ENCODE measurements at regions not wholly inside any gene's neighbourhood (a gene's known extent, or its start where the extent isn't known, plus 50 kb on each side); places are given as distances from the start of the nearest gene placed in this dataset.
"Not testable (repeated sequence)": the region's sequence is repeated elsewhere in the genome, so short reads cannot be mapped to it uniquely, and the experiment has no call there.

DNA sequence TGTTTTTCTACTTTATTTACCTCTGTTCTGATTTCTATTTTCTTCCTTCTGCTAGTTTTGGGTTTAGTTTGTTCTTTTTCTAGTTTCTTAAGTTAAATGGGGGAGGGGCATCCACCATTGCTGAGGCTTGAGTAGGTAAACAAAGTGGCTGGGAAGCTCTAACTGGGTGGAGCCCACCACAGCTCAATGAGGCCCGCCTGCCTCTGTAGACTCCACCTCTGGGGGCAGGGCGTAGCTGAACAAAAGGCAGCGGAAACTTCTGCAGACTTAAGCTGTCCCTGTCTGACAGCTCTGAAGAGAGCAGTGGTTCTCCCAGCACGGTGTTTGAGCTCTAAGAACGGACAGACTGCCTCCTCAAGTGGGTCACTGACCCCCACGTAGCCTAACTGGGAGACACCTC, 316.7 kb downstream of the RPLP1 start:
- H3K4me3 ChIP-seq (ENCODE audit: low read depth, low read length); H3K4me1 ChIP-seq (ENCODE audit: control insufficient read depth, insufficient read depth, low read length); H3K27me3 ChIP-seq (ENCODE audit: control insufficient read depth, insufficient read depth, low read length); H3K27ac ChIP-seq (ENCODE audit: low read depth, low read length); H3K9me3 ChIP-seq (ENCODE audit: control insufficient read depth, insufficient read depth, low read depth, low read length); H3K9ac ChIP-seq (ENCODE audit: low read length); H3K36me3 ChIP-seq (ENCODE audit: control insufficient read depth, insufficient read depth, low read length): not testable (repeated sequence)

GRCh38 chr15:69774258-69774657, 321.6 kb downstream of the RPLP1 start:
- not testable (repeated sequence) for H3K9ac ChIP-seq (ENCODE audit: low read length); H3K36me3 ChIP-seq (ENCODE audit: control insufficient read depth, insufficient read depth, low read length); H3K4me1 ChIP-seq (ENCODE audit: control insufficient read depth, insufficient read depth, low read length); H3K9me3 ChIP-seq (ENCODE audit: control insufficient read depth, insufficient read depth, low read depth, low read length); H3K27me3 ChIP-seq (ENCODE audit: control insufficient read depth, insufficient read depth, low read length); H3K4me3 ChIP-seq (ENCODE audit: low read depth, low read length); H3K27ac ChIP-seq (ENCODE audit: low read depth, low read length)

DNA sequence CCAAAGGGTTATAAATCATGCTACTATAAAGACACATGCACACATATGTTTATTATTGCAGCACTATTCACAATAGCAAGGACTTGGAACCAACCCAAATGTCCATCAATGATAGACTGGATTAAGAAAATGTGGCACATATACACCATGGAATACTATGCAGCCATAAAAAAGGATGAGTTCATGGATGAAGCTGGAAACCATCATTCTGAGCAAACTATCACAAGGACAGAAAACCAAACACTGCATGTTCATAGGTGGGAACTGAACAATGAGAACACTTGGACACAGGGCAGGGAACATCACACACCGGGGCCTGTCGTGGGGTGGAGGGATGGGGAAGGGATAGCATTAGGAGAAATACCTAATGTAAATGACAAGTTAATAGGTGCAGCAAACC, 322.1 kb downstream of the RPLP1 start:
- not testable (repeated sequence) for H3K9ac ChIP-seq (ENCODE audit: low read length); H3K27ac ChIP-seq (ENCODE audit: low read depth, low read length); H3K4me1 ChIP-seq (ENCODE audit: control insufficient read depth, insufficient read depth, low read length); H3K4me3 ChIP-seq (ENCODE audit: low read depth, low read length); H3K36me3 ChIP-seq (ENCODE audit: control insufficient read depth, insufficient read depth, low read length); H3K9me3 ChIP-seq (ENCODE audit: control insufficient read depth, insufficient read depth, low read depth, low read length); H3K27me3 ChIP-seq (ENCODE audit: control insufficient read depth, insufficient read depth, low read length)

DNA sequence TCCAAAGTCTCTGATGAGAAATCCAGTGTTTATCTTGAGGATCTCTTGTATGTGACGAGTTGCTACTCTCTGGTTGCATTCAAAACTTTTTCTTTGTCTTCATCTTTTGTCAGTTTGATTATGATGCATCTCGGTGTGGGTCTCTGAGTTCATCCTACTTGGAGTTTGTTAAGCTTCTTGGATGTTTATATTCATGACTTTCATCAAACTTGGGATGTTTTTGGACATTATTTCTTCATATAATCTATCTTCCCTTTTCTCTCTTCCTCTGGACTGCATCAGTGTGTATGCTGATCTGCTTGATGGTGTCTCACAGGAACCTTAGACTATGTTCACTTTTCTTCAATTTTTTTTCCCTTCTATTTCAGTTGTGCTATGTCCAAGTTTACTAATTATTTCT, 320.4 kb downstream of the TLE3 start:
- H3K4me1 ChIP-seq (ENCODE audit: control insufficient read depth, insufficient read depth, low read length) = peaks cover 10% of the 10 kb centered on the region; the same call in 1 of the 2 replicates
- H3K9ac ChIP-seq (ENCODE audit: low read length) = no peak overlapping the region
- no peak overlapping the region for H3K4me3 ChIP-seq (ENCODE audit: low read depth, low read length)
- H3K9me3 ChIP-seq (ENCODE audit: control insufficient read depth, insufficient read depth, low read depth, low read length) = no peaks in the 10 kb centered on the region; the same call in 1 of the 2 replicates
- no peaks in the 10 kb centered on the region for H3K36me3 ChIP-seq (ENCODE audit: control insufficient read depth, insufficient read depth, low read length)
- H3K27ac ChIP-seq (ENCODE audit: low read depth, low read length) = no peak overlapping the region
- H3K27me3 ChIP-seq (ENCODE audit: control insufficient read depth, insufficient read depth, low read length) = no peaks in the 10 kb centered on the region

- Histone ChIP-seq H3K9ac (ENCODE audit: low read length) (no peak overlapping the region), H3K27ac (ENCODE audit: low read depth, low read length) (no peak overlapping the region), H3K4me1 (ENCODE audit: control insufficient read depth, insufficient read depth, low read length) (peaks cover 10% of the 10 kb centered on the region; the same call in 1 of the 2 replicates), H3K4me3 (ENCODE audit: low read depth, low read length) (no peak overlapping the region), H3K36me3 (ENCODE audit: control insufficient read depth, insufficient read depth, low read length) (no peaks in the 10 kb centered on the region), H3K9me3 (ENCODE audit: control insufficient read depth, insufficient read depth, low read depth, low read length) (no peaks in the 10 kb centered on the region; the same call in 1 of the 2 replicates), H3K27me3 (ENCODE audit: control insufficient read depth, insufficient read depth, low read length) (no peaks in the 10 kb centered on the region)
Measured at GRCh38 chr15:69780374-69780773, 317.3 kb downstream of the TLE3 start.

DNA sequence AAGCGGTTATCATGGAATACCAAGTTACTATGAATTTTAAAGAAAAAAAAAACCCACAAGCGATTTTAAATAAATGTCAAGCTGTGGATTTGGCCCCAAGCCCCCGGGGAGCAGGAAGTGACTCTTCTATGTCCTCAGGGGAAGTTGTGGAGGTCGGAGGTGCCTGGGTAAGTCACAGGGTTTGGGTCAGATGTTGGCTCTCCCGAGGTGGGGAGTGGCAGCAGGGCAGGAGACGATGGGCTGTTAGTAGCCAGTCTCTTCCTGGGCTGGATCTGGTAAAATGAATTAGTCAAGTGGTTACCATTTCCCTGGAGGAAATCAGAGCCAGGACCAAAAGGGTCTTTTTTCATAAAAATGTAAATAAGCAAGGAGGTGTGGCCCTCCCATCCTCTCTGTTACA, 316.7 kb downstream of the TLE3 start:
- Histone ChIP-seq H3K27me3 (ENCODE audit: control insufficient read depth, insufficient read depth, low read length) (no peaks in the 10 kb centered on the region), H3K4me1 (ENCODE audit: control insufficient read depth, insufficient read depth, low read length) (peaks cover 10% of the 10 kb centered on the region; the same call in 1 of the 2 replicates), H3K27ac (ENCODE audit: low read depth, low read length) (no peak overlapping the region), H3K4me3 (ENCODE audit: low read depth, low read length) (no peak overlapping the region), H3K9ac (ENCODE audit: low read length) (no peak overlapping the region), H3K36me3 (ENCODE audit: control insufficient read depth, insufficient read depth, low read length) (no peaks in the 10 kb centered on the region), H3K9me3 (ENCODE audit: control insufficient read depth, insufficient read depth, low read depth, low read length) (no peaks in the 10 kb centered on the region; the same call in 1 of the 2 replicates)

GRCh38 chr15:69781411-69782125, 316.1 kb downstream of the TLE3 start:
- Histone ChIP-seq H3K36me3 (ENCODE audit: control insufficient read depth, insufficient read depth, low read length) (no peaks in the 10 kb centered on the region), H3K4me1 (ENCODE audit: control insufficient read depth, insufficient read depth, low read length) (peaks cover 10% of the 10 kb centered on the region; the same call in 1 of the 2 replicates), H3K4me3 (ENCODE audit: low read depth, low read length) (no peak overlapping the region), H3K27ac (ENCODE audit: low read depth, low read length) (no peak overlapping the region), H3K9ac (ENCODE audit: low read length) (no peak overlapping the region), H3K9me3 (ENCODE audit: control insufficient read depth, insufficient read depth, low read depth, low read length) (no peaks in the 10 kb centered on the region; the same call in 1 of the 2 replicates), H3K27me3 (ENCODE audit: control insufficient read depth, insufficient read depth, low read length) (no peaks in the 10 kb centered on the region)

GRCh38 chr15:69782139-69782658, 315.5 kb downstream of the TLE3 start:
- no peaks in the 10 kb centered on the region; the same call in 1 of the 2 replicates for H3K9me3 ChIP-seq (ENCODE audit: control insufficient read depth, insufficient read depth, low read depth, low read length)
- no peak overlapping the region for H3K9ac ChIP-seq (ENCODE audit: low read length)
- no peak overlapping the region for H3K27ac ChIP-seq (ENCODE audit: low read depth, low read length)
- H3K27me3 ChIP-seq (ENCODE audit: control insufficient read depth, insufficient read depth, low read length) = no peaks in the 10 kb centered on the region
- peaks cover 10% of the 10 kb centered on the region; the same call in 1 of the 2 replicates for H3K4me1 ChIP-seq (ENCODE audit: control insufficient read depth, insufficient read depth, low read length)
- no peaks in the 10 kb centered on the region for H3K36me3 ChIP-seq (ENCODE audit: control insufficient read depth, insufficient read depth, low read length)
- H3K4me3 ChIP-seq (ENCODE audit: low read depth, low read length) = no peak overlapping the region

DNA sequence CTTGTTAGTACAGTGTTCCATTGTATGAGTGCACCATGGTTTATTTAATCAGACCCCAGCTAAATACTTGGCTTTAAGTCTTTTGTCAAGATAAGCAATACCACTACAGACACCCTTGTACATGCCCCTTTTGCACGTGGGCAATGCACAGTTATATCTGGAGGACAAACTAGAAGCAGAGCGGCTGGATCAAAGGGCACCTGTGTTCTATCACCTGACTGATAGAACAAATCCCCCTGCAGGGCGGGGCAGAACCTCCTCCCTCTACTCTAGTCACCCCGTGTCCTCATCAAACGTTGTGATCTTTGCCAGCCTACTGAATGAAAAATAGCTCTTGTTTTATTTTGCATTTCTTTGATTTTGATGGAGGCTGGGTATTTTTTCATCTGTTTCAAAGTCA, 314.9 kb downstream of the TLE3 start:
- no peaks in the 10 kb centered on the region for H3K9me3 ChIP-seq (ENCODE audit: control insufficient read depth, insufficient read depth, low read depth, low read length)

DNA sequence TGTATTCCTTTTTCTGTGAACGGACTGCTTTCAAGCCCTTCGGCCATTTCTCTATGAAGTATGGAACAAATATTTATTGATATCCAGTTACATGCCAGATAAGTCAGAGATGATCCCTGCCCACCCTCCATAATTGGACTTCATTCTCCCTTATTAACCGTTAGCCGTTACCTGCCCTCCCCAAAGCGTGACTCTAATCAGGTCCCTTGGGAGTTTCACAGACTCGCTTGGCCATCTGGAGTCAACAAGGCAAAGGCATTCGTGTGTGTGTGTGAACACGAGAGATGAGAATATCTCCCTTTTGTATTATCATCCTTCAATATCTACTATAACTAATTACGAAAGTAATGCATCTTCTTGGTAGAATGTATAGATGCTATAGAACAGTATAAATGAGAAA, 314.5 kb downstream of the TLE3 start:
- H3K36me3 ChIP-seq (ENCODE audit: control insufficient read depth, insufficient read depth, low read length) = no peaks in the 10 kb centered on the region
- no peaks in the 10 kb centered on the region for H3K9me3 ChIP-seq (ENCODE audit: control insufficient read depth, insufficient read depth, low read depth, low read length)
- H3K4me3 ChIP-seq (ENCODE audit: low read depth, low read length) = no peak overlapping the region
- H3K27me3 ChIP-seq (ENCODE audit: control insufficient read depth, insufficient read depth, low read length) = no peaks in the 10 kb centered on the region
- H3K27ac ChIP-seq (ENCODE audit: low read depth, low read length) = no peak overlapping the region
- no peak overlapping the region for H3K9ac ChIP-seq (ENCODE audit: low read length)
- H3K4me1 ChIP-seq (ENCODE audit: control insufficient read depth, insufficient read depth, low read length) = peaks cover 10% of the 10 kb centered on the region; the same call in 1 of the 2 replicates

More for the DNA sequence above, 314.9 kb downstream of the TLE3 start:
- H3K9ac ChIP-seq (ENCODE audit: low read length) = no peak overlapping the region
- no peaks in the 10 kb centered on the region for H3K36me3 ChIP-seq (ENCODE audit: control insufficient read depth, insufficient read depth, low read length)
- H3K4me3 ChIP-seq (ENCODE audit: low read depth, low read length) = no peak overlapping the region
- peaks cover 10% of the 10 kb centered on the region; the same call in 1 of the 2 replicates for H3K4me1 ChIP-seq (ENCODE audit: control insufficient read depth, insufficient read depth, low read length)
- no peak overlapping the region for H3K27ac ChIP-seq (ENCODE audit: low read depth, low read length)
- no peaks in the 10 kb centered on the region for H3K27me3 ChIP-seq (ENCODE audit: control insufficient read depth, insufficient read depth, low read length)

DNA sequence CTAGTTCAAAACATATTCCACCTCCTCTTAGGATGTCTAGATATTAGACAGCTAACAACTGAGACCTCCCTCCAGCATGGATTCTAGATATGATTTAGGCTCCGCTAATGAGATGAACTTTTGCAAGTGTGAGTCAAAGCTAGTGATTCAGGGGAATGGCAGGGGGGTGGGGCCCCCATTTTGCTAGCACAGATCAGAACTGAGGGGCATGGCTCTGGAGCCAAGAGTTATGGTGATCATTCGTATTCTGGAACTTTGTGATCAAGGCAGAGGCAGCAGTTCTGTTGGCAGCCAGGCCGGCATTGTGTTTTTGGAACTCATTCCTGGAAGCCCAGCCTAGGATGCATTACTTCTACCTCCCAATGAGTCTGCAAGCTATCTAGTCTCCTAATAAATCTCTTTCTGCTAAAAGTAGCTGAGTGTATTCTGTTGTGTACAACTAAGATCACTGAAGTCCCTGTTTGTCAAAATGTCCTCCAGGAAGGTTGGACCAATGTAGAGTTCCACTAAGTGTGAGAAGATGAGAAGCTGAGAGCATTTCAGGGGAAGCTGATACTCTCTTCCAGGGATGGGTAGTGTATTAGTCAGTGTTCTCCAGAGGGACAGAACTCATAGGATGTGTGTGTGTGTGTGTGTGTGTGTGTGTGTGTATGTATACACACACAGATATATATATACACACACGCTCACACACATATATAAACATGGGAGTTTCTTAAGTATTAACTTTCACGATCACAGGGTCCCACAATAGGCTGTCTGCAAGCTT, 312.7 kb downstream of the TLE3 start:
- no peak overlapping the region for H3K4me3 ChIP-seq (ENCODE audit: low read depth, low read length)
- H3K9me3 ChIP-seq (ENCODE audit: control insufficient read depth, insufficient read depth, low read depth, low read length) = no peaks in the 10 kb centered on the region
- no peaks in the 10 kb centered on the region for H3K27me3 ChIP-seq (ENCODE audit: control insufficient read depth, insufficient read depth, low read length)
- no peak overlapping the region for H3K9ac ChIP-seq (ENCODE audit: low read length)
- H3K4me1 ChIP-seq (ENCODE audit: control insufficient read depth, insufficient read depth, low read length) = peaks cover 10% of the 10 kb centered on the region; the same call in 1 of the 2 replicates
- H3K27ac ChIP-seq (ENCODE audit: low read depth, low read length) = no peak overlapping the region
- no peaks in the 10 kb centered on the region for H3K36me3 ChIP-seq (ENCODE audit: control insufficient read depth, insufficient read depth, low read length)

Measured in HUES6 (cell line).